HL-60/S4 treated with phorbol 12-myristate 13-acetate at 8.2 ng/mL for 4 days and 3 days (cell line): ENCODE measurements at regions not wholly inside any gene's neighbourhood (a gene's known extent, or its start where the extent isn't known, plus 50 kb on each side); places are given as distances from the start of the nearest gene placed in this dataset.

ENCODE experiments used
- in situ Hi-C: fragments of 300-500 bp; cut with MboI; formaldehyde crosslinking; loops from 2 replicates; pipeline ENCODE4 v1.15.0; 2022; ENCODE audit warnings: low sequenced_read_pairs

GRCh38 chr7:113715981-113716856 is 202.6 kb downstream of the PPP1R3A start:
- in situ Hi-C loops: no loop called here

GRCh38 chr7:113715262-113715661 is 203.5 kb downstream of the PPP1R3A start:
- in situ Hi-C loops: no loop called here

- in situ Hi-C loops: no loop called here
Observed at GRCh38 chr7:113710310-113711096, 208.3 kb downstream of the PPP1R3A start.

- in situ Hi-C loops: no loop called here
Observed at GRCh38 chr7:113705439-113705838, 213.4 kb downstream of the PPP1R3A start.

- in situ Hi-C loops: no loop called here
Observed at GRCh38 chr7:113698556-113699220, 220.1 kb downstream of the PPP1R3A start.

GRCh38 chr7:113694149-113694548 is 224.7 kb downstream of the PPP1R3A start:
- in situ Hi-C loops: no loop called here

- in situ Hi-C loops: no loop called here
Observed at GRCh38 chr7:113684165-113684564, 234.6 kb downstream of the PPP1R3A start.

GRCh38 chr7:113677811-113678210 is 241.0 kb downstream of the PPP1R3A start:
- in situ Hi-C loops: no loop called here

GRCh38 chr7:113664867-113665266 is 253.9 kb downstream of the PPP1R3A start:
- in situ Hi-C loops: no loop called here

- in situ Hi-C loops: no loop called here
Observed at GRCh38 chr7:113659416-113659815, 259.4 kb downstream of the PPP1R3A start.

- in situ Hi-C loops: no loop called here
Observed at GRCh38 chr7:113657603-113658002, 261.2 kb downstream of the PPP1R3A start.

GRCh38 chr7:113652501-113652900 is 266.3 kb downstream of the PPP1R3A start:
- in situ Hi-C loops: no loop called here

GRCh38 chr7:113649556-113649955 is 269.3 kb downstream of the PPP1R3A start:
- in situ Hi-C loops: no loop called here

- in situ Hi-C loops: no loop called here
Observed at GRCh38 chr7:113639221-113639620, 279.6 kb downstream of the PPP1R3A start.

- in situ Hi-C loops: no loop called here
Observed at GRCh38 chr7:113636727-113637421, 281.9 kb downstream of the PPP1R3A start.

- in situ Hi-C loops: no loop called here
Observed at GRCh38 chr7:113635492-113635891, 283.3 kb downstream of the PPP1R3A start.

- in situ Hi-C loops: no loop called here
Observed at GRCh38 chr7:113633073-113633472, 285.7 kb downstream of the PPP1R3A start.

- in situ Hi-C loops: no loop called here
Observed at GRCh38 chr7:113628948-113629847, 289.6 kb downstream of the PPP1R3A start.

- in situ Hi-C loops: no loop called here
Observed at GRCh38 chr7:113625494-113626102, 293.2 kb downstream of the PPP1R3A start.
